Activated effector memory CD4-positive, alpha-beta T cell treated with anti-CD3 and anti-CD28 coated beads, Interleukin-2, amount 50 U/mL, for 16 hours (primary cell): ENCODE measurements at regions not wholly inside any gene's neighbourhood (a gene's known extent, or its start where the extent isn't known, plus 50 kb on each side); places are given as distances from the start of the nearest gene placed in this dataset.

Source experiments
- DNase-seq: peaks from one replicate; pipeline ENCODE4 v3.0.0-alpha.2; 2020

GRCh38 chr4:152234571-152234970 lies 301.3 kb downstream of the FBXW7 start:
- DNase-seq, result no peak

- DNase-seq, result no peak
These were observed 303.6 kb downstream of the FBXW7 start for GRCh38 chr4:152232271-152232670.

- DNase-seq, result no peak
These were observed 306.1 kb downstream of the FBXW7 start for GRCh38 chr4:152229782-152230289.

- no peak for DNase-seq
These were observed 310.2 kb downstream of the FBXW7 start for GRCh38 chr4:152225680-152226079.

- no peak for DNase-seq
These were observed 311.0 kb downstream of the FBXW7 start for GRCh38 chr4:152224721-152225420.

GRCh38 chr4:152224223-152224622 lies 311.7 kb downstream of the FBXW7 start:
- no peak for DNase-seq

- no peak for DNase-seq
These were observed 312.3 kb downstream of the FBXW7 start for GRCh38 chr4:152223600-152223999.

GRCh38 chr4:152221816-152222516 lies 313.9 kb downstream of the FBXW7 start:
- DNase-seq, result no peak

- no peak for DNase-seq
These were observed 315.7 kb downstream of the FBXW7 start for GRCh38 chr4:152220201-152220666.

GRCh38 chr4:152218576-152218975 lies 317.3 kb downstream of the FBXW7 start:
- no peak for DNase-seq

GRCh38 chr4:152217896-152218295 lies 318.0 kb downstream of the FBXW7 start:
- no peak for DNase-seq

GRCh38 chr4:152211936-152212653 lies 323.8 kb downstream of the FBXW7 start:
- no peak for DNase-seq

- no peak for DNase-seq
These were observed 326.0 kb downstream of the FBXW7 start for GRCh38 chr4:152209772-152210493.

GRCh38 chr4:152207378-152207720 lies 328.5 kb downstream of the FBXW7 start:
- no peak for DNase-seq

- DNase-seq, result no peak
These were observed 329.1 kb downstream of the FBXW7 start for GRCh38 chr4:152206646-152207377.

- DNase-seq, result no peak
These were observed 329.7 kb downstream of the FBXW7 start for GRCh38 chr4:152206185-152206584.

- no peak for DNase-seq
These were observed 333.5 kb downstream of the FBXW7 start for GRCh38 chr4:152202415-152202814.

GRCh38 chr4:152200511-152201333 lies 335.2 kb downstream of the FBXW7 start:
- no peak for DNase-seq

- DNase-seq, result no peak
These were observed 338.7 kb downstream of the FBXW7 start for GRCh38 chr4:152197211-152197610.

- no peak for DNase-seq
These were observed 340.0 kb downstream of the FBXW7 start for GRCh38 chr4:152195888-152196287.

GRCh38 chr4:152193059-152193458 lies 342.8 kb downstream of the FBXW7 start:
- no peak for DNase-seq
